22Rv1 (cell line): ENCODE measurements at regions not wholly inside any gene's neighbourhood (a gene's known extent, or its start where the extent isn't known, plus 50 kb on each side); places are given as distances from the start of the nearest gene placed in this dataset.

ENCODE experiments used
- H3K27ac ChIP-seq: fragments of 450-650 bp; 2 replicates; pipeline ENCODE4 v1.5.1; 2017
- CTCF ChIP-seq: fragments of 450-650 bp; IDR thresholded peaks from 2 replicates; pipeline ENCODE4 v1.5.1; 2017; ENCODE audit warnings: mild to moderate bottlenecking
- ZFX ChIP-seq: fragments of 450-650 bp; IDR thresholded peaks from 2 replicates; pipeline ENCODE4 v1.6.1; 2017; ENCODE audit warnings: antibody characterized with exemption, borderline replicate concordance

- no peak overlapping the region for H3K27ac ChIP-seq
- TF ChIP-seq ZFX (no peak), CTCF (no peak)
These were observed 76.6 kb upstream of the PFKP start for GRCh38 chr10:2990764-2991163.

- TF ChIP-seq ZFX, result no peak
- TF ChIP-seq CTCF, result no peak
- no peak overlapping the region for H3K27ac ChIP-seq
These were observed 77.9 kb upstream of the PFKP start for GRCh38 chr10:2989292-2989947.

GRCh38 chr10:2987185-2987768 is 80.1 kb upstream of the PFKP start:
- TF ChIP-seq CTCF (no peak), ZFX (no peak)

DNA sequence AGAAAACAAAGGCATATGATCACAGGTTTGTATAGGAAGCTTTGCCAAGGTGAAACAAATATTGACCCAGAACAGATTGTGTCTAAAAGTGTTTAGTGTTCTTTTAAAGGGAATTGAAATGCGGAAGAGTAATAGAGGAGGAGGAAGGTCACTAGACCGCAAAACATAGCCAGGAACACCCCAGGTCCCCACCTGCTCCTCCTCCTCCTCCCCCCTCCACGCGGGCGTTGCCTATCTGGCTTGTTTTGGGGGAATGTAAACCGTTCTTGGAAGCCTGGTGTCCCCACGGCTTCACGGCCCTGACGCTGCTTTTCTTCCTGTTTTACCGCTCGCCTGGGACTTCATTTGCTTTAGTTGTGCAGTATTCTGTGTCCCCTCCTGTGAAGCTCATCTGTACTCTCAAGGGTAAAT is 81.0 kb upstream of the PFKP start:
- no peak for TF ChIP-seq ZFX
- TF ChIP-seq CTCF, result no peak
- no peak overlapping the region for H3K27ac ChIP-seq

More at GRCh38 chr10:2987185-2987768, 80.1 kb upstream of the PFKP start:
- no peak overlapping the region for H3K27ac ChIP-seq

DNA sequence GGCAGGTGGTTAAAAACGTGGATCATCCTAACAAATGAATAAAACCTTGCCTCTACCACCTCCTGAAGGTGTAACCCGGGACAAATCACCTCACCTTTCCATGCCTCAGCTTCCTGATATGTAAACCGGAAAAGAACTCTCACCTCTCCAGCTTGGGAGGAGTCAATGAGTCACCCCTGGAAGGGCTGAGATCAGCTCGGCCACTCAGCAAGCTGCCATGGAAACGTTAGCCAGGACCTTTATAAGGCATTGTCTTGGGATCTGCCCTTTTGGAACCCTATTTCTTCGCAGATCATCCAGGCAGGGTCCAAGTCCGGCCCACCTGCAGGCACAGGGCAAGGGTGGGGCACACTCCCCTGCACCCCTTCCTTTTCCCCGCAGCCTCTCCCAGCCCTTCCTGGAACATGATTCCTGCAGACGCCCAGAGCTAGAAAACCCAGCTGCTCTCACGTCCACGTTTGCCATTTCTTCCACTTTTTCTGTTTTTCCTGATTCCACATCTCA is 81.6 kb upstream of the PFKP start:
- no peak overlapping the region for H3K27ac ChIP-seq
- TF ChIP-seq ZFX (no peak), CTCF (no peak)

DNA sequence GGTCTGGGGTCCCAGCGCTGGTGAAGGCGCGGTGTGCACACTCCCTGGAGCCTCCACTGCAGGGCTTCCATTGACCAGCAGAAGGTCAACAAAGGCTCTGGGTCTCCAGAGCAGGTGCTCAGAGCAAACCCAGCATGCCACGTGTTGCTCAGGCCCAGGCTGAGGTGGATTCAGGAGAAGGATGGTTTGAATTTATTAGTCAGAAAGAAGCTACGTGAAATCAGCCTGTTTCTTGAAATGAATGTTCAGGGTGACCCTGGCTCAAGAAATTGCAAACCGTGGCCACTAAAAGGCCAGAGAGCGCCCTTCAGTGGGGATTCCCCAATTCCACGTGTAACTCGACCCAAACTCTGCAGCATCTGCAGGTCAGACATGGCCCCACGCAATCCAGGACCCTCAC is 82.7 kb upstream of the PFKP start:
- no peak for TF ChIP-seq CTCF
- TF ChIP-seq ZFX, result no peak
- no peak overlapping the region for H3K27ac ChIP-seq

- no peak for TF ChIP-seq ZFX
- H3K27ac ChIP-seq, result no peak overlapping the region
These were observed 85.2 kb upstream of the PFKP start for GRCh38 chr10:2982146-2982545.

DNA sequence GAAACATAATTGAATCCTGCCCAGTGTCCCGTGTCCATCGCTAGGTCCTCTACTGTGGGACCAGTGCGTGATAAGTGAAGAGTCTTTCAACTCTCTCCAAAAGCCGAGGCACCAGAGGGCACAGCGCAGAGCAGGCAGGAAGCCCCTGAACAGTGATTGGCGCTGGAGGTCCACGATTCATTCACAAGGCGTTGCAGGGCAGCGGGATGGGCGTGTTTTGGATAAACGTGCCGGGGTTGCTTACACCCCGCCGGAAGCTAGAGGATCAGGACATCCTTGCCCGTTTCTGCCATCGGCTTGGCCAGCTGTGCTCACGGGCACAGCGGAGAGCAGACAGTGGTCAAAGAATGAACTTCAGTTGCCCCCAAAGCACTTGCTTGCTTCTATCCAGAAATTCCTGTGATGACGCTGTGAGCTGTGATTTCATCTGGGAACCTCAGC is 86.0 kb upstream of the PFKP start:
- no peak overlapping the region for H3K27ac ChIP-seq
- TF ChIP-seq CTCF (no peak), ZFX (no peak)
